ENCODE measurements at regions not wholly inside any gene's neighbourhood (a gene's known extent, or its start where the extent isn't known, plus 50 kb on each side); places are given as distances from the start of the nearest gene placed in this dataset.

GRCh38 chr9:30356221-30356620 is 2028.2 kb upstream of the ACO1 start:
- Histone ChIP-seq H3K9me3 (replicated peaks; ENCODE audit: control insufficient read depth, insufficient read depth, low read length) (no peaks in the 10 kb centered on the region), H3K9ac (ENCODE audit: control insufficient read depth, insufficient read depth, low read length) (no peak overlapping the region), H3K4me1 (ENCODE audit: control insufficient read depth, insufficient read depth, low read length) (no peaks in the 10 kb centered on the region), H3K27me3 (replicated peaks in 1 of 2; ENCODE audit: control insufficient read depth in 2 of 2, insufficient read depth in 2 of 2, low read length in 1 of 2) (no peaks in the 10 kb centered on the region), H3K79me2 (ENCODE audit: control insufficient read depth, insufficient read depth, low read length) (no peaks in the 10 kb centered on the region), H3K4me2 (ENCODE audit: control insufficient read depth, insufficient read depth) (no peak overlapping the region), H3K36me3 (ENCODE audit: control insufficient read depth in 2 of 2, insufficient read depth in 2 of 2, low read length in 1 of 2) (no peaks in the 10 kb centered on the region), H4K20me1 (ENCODE audit: control insufficient read depth, insufficient read depth) (no peaks in the 10 kb centered on the region), H3K4me3 (no peak overlapping the region), H3K27ac (ENCODE audit: control insufficient read depth, insufficient read depth) (no peak overlapping the region), H2AFZ (ENCODE audit: control insufficient read depth, low read depth, low read length) (no peak overlapping the region)
- ChIA-PET SMC1A (ENCODE audit: uncharacterized antibody, unreplicated experiment) (no interaction called here), CTCF (no interaction called here), POLR2A (no interaction called here), RAD21 (ENCODE audit: unreplicated experiment) (no interaction called here)
- in situ Hi-C loops (cut with MboI) (no loop called here), intact Hi-C loops (cut with micrococcal nuclease; ENCODE audit: unreplicated experiment) (no loop called here)
- WGBS (ENCODE audit: insufficient coverage, insufficient replicate concordance, low lambda C conversion rate, missing lambda C conversion rate), result 13% methylated on average over 4 of the region's 4 CpGs
- FAIRE-seq (no peak), ATAC-seq (no peak), DNase-seq (ENCODE audit: low read depth, low spot score) (no peak)
- no TSS peak for BruUV-seq (replicated peaks)
- TF ChIP-seq SUPT20H (IDR thresholded peaks at IDR 0.05; ENCODE audit: borderline replicate concordance, control insufficient read depth, low read depth, low read length) (no peak), E2F4 (IDR thresholded peaks at IDR 0.05; ENCODE audit: low read depth, low read length) (no peak), PAX8 (IDR thresholded peaks at IDR 0.05) (no peak), HDGF (IDR thresholded peaks at IDR 0.05) (no peak), SP1 (IDR thresholded peaks at IDR 0.05; ENCODE audit: low read depth, low read length) (no peak), CBX3 (IDR thresholded peaks at IDR 0.05; ENCODE audit: borderline replicate concordance, low read depth) (no peak), CBFB (IDR thresholded peaks at IDR 0.05; ENCODE audit: low read depth) (no peak), BHLHE40 (IDR thresholded peaks at IDR 0.05; ENCODE audit: borderline replicate concordance in 1 of 2, low read depth in 2 of 2, low read length in 1 of 2) (no peak), SREBF1 (IDR thresholded peaks at IDR 0.05; ENCODE audit: low read length) (no peak), ASH2L (IDR thresholded peaks at IDR 0.05; ENCODE audit: borderline replicate concordance, low read depth) (no peak), FOXM1 (IDR thresholded peaks at IDR 0.05; ENCODE audit: low read depth, low read length) (no peak), BCL3 (IDR thresholded peaks at IDR 0.05; ENCODE audit: borderline replicate concordance, insufficient read depth, low read depth, low read length, poor library complexity, severe bottlenecking) (no peak), RB1 (IDR thresholded peaks at IDR 0.05; ENCODE audit: borderline replicate concordance) (no peak), HCFC1 (IDR thresholded peaks at IDR 0.05; ENCODE audit: low read length) (no peak), HDAC2 (IDR thresholded peaks at IDR 0.05) (no peak)
